GM21529 (cell line): ENCODE measurements at regions not wholly inside any gene's neighbourhood (a gene's known extent, or its start where the extent isn't known, plus 50 kb on each side); places are given as distances from the start of the nearest gene placed in this dataset.

Experiments
- ATAC-seq: cut with Tn5 transposase; IDR thresholded peaks from one replicate; pipeline ENCODE4 v1.9.1; 2021; ENCODE audit not compliant: unreplicated experiment

GRCh38 chr5:4053136-4053535 is 457.5 kb downstream of the IRX1 start:
- ATAC-seq: no peak

- no peak for ATAC-seq
Measured at GRCh38 chr5:4054092-4054491, 458.5 kb downstream of the IRX1 start.

DNA sequence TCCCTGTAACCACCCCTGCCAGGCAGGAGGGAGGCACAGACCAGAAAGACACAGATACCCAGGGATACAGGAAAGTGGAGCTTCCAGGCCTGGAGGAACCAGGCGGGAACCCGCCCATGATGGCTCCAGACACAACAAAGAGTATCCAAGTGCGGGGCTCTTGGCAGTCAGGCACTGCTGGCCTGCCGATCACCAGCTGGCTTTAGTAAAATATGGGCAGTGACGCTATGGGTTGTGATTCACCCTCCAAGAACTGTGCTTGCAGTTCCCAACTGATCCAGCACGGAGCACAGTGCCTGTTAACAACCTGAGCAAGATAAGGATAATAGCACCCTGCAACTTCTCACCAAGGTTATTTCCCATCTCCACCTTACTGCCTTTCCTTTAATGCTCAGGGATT is 463.3 kb downstream of the IRX1 start:
- ATAC-seq: no peak

DNA sequence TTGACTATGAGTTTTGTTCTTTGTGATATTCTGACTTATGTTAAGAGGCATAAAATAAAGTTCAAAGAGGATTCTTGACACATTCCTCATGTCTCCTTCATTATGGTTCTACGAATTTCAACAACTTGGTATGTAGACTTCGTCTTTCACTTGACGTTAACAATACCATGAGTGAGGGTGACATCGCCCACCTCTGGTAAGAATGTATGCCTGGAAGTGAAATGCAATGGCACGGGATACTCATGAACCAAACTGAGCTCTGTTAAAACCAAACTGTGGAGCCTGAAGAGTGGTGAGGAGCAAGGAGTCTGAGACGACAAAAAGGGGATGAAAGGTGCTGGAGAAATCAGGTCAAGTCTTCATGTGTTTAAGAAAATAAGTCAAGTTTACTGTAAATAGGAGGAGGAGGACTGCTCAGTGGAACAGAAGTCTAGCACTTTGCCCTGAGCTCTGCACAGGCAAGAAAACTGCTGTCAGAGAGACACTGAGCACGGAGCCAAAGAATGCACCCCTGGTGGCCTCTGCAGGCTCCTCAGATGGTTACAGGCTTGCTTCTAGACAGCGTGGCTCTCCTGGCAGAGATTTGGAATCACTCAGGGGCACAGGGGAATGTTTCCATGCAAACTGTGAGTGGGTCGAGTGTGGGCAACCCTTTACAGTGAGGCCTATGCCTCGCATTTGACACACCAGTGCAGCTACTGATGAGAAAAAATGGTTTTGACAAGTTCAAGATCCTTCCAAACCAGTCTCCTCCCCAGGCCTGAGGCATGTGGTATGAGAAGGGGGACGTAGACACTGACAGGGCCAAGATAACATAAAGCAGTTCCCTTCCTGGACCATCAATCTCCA is 470.1 kb downstream of the IRX1 start:
- ATAC-seq: no peak

DNA sequence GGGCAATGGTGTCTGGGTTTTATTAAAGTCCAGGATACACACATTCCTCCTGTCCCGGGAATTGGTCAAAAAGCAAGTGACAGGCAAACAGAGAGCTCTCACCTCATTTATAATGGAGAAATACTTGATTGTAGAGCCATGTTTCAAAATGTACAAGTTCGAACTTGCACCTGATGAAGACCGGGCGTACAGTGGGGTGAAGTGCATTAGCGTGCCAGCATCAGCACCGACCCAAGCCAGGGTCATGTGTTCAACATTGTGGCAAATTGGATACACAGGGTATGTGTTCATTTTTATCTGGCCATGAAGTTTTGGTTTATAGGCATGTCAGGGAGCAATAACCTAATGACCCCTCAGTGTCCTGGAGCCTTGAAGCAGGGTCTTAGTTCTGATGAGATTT is 472.5 kb downstream of the IRX1 start:
- no peak for ATAC-seq

GRCh38 chr5:4078544-4078943 is 482.9 kb downstream of the IRX1 start:
- no peak for ATAC-seq

DNA sequence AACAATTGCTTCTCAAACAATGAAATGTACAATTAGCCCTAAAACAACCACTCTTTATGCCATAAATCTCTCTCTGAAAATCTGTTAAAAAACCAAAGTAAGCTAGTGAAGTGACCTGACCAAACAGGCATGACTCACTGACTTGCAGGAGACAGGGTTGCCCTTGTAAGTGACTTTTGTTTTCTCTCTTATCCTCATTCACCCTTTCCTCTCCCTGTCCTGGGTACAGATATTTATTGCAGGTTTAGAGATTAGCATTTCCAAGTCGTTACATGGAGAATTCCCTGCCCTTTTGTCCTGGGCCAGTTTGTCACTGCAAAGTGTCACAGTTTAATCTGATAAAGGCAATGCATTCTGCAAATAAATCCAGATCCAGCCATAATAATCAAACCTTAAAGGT is 484.2 kb downstream of the IRX1 start:
- no peak for ATAC-seq

- ATAC-seq: no peak
Measured at GRCh38 chr5:4080370-4080769, 484.7 kb downstream of the IRX1 start.

- no peak for ATAC-seq
Measured at GRCh38 chr5:4081059-4081458, 485.4 kb downstream of the IRX1 start.

DNA sequence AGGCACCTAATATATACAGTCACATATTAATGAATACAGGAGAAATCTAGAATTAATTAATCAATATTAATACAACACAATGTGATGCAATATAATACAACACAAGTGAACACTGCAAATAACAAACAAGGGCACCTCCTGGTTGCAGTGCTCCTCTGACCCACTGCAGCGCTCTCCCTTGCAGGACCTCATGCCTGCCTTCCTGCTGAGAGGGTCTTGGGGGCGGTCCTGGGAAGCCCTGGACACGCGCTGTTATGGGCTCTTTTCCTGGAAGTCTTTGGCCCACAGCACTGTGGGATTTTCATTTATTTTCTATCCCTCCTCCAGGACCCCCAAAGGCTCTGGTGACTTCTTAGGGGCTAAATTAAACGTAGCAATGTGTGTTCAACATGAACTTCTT is 485.8 kb downstream of the IRX1 start:
- no peak for ATAC-seq

DNA sequence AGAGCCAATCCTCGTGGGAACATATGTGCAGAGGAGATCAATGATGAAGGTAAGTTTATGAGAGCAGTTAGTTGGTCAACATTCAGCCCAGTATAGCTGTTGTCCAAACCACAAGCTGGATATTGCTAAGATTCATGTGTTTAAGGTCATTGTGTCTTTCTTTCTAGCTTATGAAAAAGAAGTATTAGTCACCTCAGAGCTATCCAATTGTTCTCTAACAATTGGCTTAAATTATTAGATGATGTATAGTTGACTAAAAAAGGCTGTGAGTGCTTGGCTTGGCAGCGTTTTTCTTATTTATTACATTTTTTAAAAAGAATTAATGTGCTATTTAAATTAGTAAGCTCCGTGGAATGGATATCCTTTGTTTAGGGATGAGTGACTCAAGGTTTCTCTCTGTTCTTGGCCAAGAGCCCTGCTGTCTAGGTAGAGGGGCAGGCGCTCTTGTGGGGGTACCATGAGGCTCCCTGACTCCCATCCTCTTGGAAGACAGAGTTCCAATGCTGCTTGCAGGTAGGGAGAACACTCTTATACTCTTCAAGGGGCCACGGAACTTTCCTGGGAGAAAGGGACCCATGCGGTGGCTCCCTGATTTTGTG is 487.4 kb downstream of the IRX1 start:
- ATAC-seq: no peak

DNA sequence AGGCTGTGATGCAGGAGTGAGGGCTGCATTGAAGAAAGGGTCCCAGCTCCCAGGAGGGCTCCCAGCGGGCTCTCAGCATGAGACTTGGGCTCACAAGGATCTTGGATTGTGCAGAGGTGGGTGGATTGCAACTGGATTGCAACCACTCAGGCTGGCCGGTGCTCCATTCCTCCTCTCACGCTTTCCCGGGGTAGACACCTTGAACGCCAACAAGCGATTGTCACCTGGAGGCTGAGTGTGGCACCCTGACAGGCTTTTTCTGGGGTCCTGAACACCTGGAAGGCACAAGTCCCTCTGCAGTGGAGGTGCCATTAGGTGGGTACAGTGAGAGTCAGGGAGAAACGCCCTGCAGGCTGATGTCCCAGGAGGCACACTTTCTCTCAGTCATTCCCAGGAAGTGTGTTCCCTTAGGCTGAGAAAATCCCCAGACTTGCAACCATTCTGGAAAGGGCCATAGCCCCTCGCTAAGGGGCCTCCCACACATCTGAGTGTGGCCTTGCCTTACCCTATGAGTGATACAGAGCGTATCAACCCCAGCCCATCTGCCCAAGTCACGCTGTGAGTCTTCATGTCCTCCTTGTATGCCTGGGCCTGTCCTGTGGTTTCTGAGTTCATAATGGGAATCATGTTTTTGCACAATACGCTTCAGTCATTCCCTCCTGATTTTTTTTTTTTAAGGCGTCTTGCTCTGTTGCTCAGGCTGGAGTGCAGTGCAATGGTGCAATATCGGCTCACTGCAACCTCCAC is 488.1 kb downstream of the IRX1 start:
- ATAC-seq: no peak

DNA sequence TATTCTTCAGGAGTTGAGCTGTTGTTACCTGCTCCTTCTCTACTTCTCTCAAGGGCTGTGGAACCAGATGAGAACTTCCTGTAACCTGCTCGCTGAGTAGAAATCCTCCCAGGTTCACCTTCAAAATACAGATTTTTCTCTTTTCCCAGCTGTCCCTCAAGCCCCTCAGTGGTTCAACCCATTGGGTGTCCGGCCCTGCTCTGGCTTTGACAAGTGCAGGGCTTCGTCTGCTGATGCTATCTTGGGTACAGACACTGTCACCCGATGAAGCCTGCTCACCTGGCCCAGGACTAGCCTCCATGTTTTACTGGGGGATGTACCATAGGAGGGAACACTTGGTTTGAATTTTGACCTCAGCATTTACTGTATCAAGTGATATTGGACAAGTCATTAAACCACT is 490.4 kb downstream of the IRX1 start:
- no peak for ATAC-seq

- ATAC-seq: no peak
Measured at GRCh38 chr5:4087110-4087509, 491.5 kb downstream of the IRX1 start.

GRCh38 chr5:4089087-4089486 is 493.5 kb downstream of the IRX1 start:
- ATAC-seq: no peak

DNA sequence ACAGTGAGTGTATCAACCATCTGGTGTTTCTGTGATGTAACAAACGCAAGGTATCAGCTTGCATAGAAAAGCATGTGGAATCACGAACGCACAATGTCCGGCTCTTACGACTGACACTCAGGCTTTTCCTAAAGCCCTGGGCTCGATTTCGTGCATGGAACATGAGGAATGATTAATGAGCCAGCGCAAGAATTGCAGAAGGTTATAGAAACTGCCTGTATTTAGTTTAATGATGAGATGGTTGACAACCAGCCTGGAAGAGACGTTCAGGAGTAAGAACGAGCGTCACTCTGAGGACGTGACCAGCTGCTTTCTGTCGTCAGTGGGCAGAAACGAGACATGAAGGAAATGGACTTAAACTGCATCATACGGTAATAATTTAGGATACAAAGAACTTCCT is 497.6 kb downstream of the IRX1 start:
- no peak for ATAC-seq

- ATAC-seq: no peak
Measured at GRCh38 chr5:4093970-4094369, 498.3 kb downstream of the IRX1 start.

GRCh38 chr5:4095918-4096630 is 500.4 kb downstream of the IRX1 start:
- no peak for ATAC-seq

- ATAC-seq: no peak
Measured at GRCh38 chr5:4097199-4097598, 501.6 kb downstream of the IRX1 start.

- ATAC-seq: no peak
Measured at GRCh38 chr5:4098226-4098625, 502.6 kb downstream of the IRX1 start.

DNA sequence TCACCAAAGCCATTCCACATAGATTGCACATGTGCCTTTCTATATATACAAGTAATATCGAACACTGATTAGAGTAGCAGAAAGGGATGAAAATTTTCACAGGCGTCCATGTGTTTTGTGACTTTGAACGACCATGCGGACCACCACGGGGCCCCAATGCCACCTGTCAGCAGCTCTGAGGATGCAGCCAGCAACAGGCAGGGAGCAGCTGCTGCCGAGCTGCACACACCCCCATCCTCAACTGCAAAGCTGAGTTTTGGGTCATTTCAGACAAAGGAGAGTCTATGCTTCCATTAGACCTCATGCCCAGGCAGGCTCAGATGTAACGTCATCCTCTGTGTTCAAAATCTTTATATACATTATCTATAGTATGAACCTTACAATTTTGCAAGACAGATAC is 503.8 kb downstream of the IRX1 start:
- ATAC-seq: no peak
